Activated CD8-positive, alpha-beta memory T cell treated with anti-CD3 and anti-CD28 coated beads for 36 hours (primary cell): ENCODE measurements at regions not wholly inside any gene's neighbourhood (a gene's known extent, or its start where the extent isn't known, plus 50 kb on each side); places are given as distances from the start of the nearest gene placed in this dataset.

ENCODE experiments used
- CTCF ChIA-PET: fragments of 350-600 bp; sonication (Branson Sonifier 250); formaldehyde crosslinking; loops from one replicate; lab custom pipeline; 2021; ENCODE audit warnings: antibody characterized with exemption; lab: Charles Lee
- POLR2A ChIA-PET: fragments of 350-600 bp; sonication (Branson Sonifier 250); formaldehyde crosslinking; loops from one replicate; lab custom pipeline; 2021; ENCODE audit warnings: antibody characterized with exemption; lab: Charles Lee

- CTCF ChIA-PET = no interaction called here
Measured at GRCh38 chr4:89561048-89561447, 253.4 kb upstream of the GPRIN3 start.

GRCh38 chr4:89558147-89558546 is 250.5 kb upstream of the GPRIN3 start:
- POLR2A ChIA-PET = no interaction called here
- CTCF ChIA-PET = no interaction called here

More at GRCh38 chr4:89561048-89561447, 253.4 kb upstream of the GPRIN3 start:
- POLR2A ChIA-PET = no interaction called here

DNA sequence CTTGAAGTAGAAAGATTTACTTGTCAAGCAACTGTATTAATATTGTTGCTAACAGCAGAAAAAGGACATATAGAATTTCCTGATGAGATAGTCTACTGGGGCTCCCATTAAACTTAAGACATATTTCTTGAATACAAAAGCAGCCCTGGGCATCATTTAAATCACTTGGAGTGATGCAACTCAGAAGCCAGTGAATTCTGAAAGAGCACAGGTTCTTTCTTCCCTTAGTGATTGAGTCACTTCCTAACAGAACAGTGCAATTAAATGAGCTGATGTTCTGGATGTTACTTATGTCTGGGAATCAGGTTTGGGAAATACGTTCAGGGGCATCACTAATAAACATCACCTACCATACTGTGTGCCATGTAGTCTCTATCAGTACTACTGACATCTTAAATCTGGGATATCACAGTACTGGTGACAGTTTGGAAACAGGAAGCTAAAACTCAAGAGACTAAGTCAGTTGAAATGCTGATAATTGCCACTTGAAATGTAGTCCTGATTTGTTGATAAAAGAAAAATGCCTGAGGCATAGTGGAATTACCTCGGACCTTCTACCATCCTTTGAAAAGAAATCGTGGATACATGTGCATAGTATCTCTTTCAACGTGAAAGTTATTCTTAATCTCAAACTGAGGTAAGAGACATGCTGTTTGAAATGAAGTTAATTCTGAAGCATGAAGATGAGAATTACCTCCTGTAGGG is 249.2 kb upstream of the GPRIN3 start:
- CTCF ChIA-PET = no interaction called here
- POLR2A ChIA-PET = no interaction called here

DNA sequence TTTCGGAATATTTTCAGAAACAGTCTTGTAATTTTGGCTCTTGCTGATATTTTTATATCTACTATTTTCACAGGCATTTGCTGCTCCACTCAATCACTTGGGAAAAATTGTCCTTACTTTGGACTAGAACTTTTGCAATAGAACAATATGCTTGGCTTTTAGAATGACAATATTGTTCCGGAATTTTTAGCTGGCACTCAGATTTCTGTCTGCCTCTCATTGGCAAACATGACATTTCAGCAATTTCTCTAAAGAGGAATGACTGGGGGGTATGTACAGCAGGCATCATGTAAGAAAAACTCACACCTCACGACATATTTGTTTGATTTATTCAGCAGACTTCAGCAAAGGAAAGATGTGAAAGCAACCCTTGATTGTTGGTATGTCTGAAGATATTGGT is 243.6 kb upstream of the GPRIN3 start:
- ChIA-PET CTCF (no interaction called here), POLR2A (no interaction called here)

DNA sequence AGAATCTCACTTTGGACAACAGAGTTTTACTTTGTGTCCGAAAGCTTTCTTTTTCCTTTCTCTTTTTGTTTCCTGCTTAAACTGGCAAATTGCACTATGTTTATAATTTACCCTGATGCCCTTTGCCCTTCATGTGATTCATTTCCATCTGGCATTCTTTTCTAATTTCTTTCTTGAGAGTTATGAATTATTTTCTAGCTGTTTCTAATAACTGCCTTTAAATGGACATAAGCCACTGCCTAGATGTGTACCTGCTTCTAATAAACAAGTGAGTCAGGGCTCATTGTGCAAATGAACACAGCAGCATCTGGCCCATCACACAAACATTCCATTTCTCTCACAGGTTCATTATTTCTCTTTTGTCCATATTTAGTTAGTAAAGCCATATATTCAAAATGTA is 242.3 kb upstream of the GPRIN3 start:
- ChIA-PET CTCF (no interaction called here), POLR2A (no interaction called here)

GRCh38 chr4:89545315-89545714 is 237.7 kb upstream of the GPRIN3 start:
- ChIA-PET CTCF (no interaction called here), POLR2A (no interaction called here)

GRCh38 chr4:89541998-89542397 is 234.4 kb upstream of the GPRIN3 start:
- POLR2A ChIA-PET = no interaction called here
- CTCF ChIA-PET = no interaction called here

DNA sequence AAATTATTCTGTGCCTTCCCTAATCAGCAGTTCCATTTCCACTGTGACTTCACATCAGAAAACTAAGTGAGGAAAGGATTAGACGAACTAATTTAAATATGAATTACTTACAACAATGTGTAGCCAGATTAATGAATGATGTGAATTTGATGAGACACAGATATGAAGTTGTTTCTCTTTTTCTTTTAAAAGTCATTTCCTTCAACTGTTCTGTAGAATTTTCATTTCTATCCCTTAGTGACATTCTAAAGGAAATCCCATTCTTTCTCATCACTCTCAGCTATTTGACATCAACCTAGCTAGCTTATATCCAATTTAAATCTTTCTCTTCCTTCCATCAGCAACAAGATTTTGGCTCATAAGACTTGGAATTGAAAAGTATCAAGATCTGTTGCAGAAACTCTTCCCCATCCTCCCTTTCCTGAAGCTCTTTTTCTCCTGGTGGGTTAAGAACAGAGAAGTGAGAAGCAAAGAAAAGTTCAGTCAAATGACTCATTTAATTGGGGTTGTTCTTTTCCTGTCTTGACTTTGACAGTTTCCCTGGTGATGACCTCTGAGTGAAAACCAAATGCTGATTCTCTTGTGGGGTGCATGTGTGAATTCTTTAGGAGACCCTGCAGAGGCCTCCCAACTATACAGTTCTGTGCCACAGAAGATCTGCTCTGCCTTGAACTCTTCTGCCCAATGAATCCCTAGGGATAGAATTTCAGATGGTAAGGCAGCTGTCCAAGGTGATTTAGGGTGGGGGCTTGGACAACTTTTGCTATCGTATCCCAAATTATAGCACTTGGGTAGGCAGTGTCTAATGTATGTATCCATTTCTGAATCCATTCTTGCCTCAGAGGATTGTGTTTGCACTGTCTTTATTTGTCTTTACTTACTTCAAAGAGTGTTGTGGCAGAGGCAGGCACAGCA is 232.5 kb upstream of the GPRIN3 start:
- ChIA-PET POLR2A (no interaction called here), CTCF (no interaction called here)

DNA sequence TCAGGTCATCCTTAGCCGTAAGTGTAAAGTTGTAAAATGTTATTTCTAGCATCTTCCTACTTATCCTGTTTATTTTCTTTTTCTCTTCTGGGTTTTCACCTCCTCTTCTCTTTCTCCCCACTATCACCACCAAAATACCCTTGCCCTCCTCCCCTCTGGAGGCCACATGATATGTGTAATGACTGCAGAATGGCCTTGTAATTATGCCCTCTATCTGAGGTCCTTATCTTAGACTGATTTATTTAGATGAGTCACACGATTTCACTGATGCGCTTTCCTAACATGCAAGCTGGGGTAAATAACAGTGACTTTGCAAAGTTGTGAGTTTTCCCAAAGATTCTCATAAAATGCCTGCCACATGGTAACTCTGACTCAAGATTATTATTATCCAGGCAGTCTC is 231.8 kb upstream of the GPRIN3 start:
- ChIA-PET CTCF (no interaction called here), POLR2A (no interaction called here)

GRCh38 chr4:89538886-89539285 is 231.3 kb upstream of the GPRIN3 start:
- CTCF ChIA-PET = no interaction called here
- POLR2A ChIA-PET = no interaction called here

DNA sequence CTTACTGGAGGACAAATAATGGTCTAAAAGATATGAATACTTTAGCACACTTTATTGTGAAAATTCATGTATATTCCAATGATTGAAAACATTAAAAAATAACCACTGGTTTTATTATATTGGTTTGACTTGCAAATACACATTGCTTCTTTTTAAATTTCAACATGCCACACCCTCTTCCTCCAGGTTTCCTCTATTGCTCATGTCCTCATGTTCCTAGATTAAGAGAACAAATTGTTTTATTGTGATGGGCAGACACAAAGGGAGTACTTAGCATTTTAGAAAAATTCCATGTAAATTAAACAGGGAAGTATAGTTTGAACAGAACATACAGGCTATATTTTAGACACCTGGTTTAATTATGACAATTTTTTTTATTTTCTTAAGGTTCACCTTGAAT is 230.6 kb upstream of the GPRIN3 start:
- POLR2A ChIA-PET = no interaction called here
- CTCF ChIA-PET = no interaction called here

DNA sequence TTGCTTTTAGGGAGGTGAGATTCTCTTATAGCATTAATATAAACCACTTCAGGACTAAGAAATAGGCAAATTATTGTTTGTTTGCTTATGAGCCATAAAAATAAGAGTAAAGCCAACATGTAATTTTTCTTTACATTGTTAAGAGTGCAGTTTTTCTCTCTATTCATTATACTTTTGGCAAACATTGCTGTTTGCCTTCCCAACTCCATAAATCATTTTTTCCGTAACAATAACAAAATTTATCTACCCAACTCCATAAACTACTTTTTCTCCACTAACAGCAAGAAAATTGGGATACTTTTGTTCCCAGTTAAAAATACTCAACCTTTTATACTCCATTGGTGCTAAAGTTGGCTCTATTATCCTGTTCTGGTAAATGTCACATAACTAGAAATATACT is 229.7 kb upstream of the GPRIN3 start:
- CTCF ChIA-PET = no interaction called here
- POLR2A ChIA-PET = no interaction called here

DNA sequence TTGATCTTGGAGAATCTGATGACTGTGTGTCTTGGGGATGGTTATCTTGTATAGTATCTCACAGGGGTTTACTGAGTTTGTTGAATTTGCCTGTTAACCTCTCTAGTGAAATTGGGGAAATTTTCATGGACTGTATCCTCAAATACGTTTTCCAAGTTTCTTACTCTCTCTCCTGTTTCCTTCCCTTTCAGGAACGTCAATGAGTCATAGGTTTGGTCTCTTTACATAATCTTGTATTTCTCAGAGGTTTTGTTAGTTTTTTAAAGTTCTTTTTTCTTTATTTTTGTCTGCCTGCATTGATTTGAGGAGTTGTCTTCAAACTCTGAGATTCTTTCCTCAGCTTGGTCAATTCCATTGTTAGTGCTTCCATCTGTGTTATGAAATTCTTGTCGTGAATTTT is 227.7 kb upstream of the GPRIN3 start:
- POLR2A ChIA-PET = no interaction called here
- CTCF ChIA-PET = no interaction called here

DNA sequence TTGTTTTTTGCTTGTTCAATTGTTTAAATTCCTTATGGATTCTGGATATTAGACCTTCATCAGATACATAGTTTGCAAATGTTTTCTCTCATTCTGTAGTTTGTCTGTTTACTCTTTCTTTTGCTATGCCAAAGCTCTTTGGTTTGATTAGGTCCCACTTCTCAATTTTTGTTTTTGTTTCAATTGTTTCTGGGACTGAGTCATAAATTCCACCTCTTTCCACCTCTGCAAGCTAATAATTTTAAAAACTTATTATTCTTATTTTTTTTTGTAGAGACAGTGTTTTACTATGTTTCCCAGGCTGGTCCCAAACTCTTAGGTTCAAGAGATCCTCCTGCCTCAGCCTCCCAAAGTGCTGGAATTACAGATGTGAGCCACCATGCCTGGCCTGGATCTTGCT is 226.8 kb upstream of the GPRIN3 start:
- ChIA-PET POLR2A (no interaction called here), CTCF (no interaction called here)

DNA sequence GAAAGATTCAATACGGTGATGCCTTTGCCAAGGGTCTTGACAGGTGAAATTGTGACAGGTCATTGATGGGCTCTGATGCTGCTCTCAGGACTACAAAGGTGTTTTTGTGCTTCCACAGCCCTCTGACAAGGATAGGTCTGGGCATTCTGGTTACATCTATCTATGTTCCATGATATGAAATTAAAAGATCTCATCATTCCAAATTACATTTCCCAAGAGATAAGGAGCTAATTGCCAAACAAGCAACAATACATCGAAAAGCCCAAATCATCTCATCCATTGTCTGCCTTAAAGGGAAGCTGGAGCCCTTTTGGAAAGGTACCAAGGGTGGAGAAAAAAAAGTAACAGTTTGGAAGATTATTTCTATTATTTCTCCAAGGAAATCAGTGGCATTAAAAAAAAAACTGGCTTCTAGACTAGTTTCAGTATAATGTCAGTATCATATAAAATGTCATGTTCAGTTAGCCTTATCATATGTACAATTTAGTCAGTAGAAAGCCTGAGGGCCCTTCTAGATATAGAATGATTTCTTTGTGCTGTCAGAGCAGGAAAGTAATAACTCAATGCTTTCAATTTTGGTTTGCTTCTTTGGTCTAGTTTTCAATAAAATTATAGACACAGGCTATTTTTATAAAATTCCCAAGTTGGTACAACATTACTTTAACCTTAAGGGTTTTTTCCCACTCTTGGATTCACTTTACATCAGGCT is 224.5 kb upstream of the GPRIN3 start:
- ChIA-PET CTCF (no interaction called here), POLR2A (no interaction called here)

DNA sequence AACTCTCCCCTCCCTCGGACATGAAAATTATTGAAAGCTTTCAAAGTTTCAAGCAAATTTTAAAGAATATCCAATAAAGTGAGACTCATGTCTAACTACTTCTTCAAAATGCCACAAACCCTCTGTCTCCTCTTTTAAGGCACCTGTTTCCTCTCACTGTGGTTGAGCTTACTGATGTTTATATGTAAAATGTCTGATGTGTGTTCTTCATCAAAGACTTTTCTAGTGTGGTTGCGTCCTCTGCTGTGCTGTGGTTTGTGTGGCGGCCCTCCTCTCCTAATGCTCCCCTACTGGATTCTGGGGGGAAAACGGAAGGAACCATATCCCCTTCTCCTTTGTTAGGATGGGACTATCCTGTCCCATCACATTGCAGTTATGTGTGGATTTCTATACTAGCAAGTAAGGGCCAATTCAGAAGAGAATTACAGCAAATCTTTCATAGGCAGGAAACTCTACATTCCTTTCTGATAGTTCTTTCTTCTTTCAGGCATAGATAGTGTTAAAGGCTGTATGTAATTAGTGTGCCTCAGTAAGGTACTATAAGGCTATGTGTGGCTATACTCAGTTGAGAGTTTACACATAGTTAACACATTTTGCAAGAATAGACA is 221.0 kb upstream of the GPRIN3 start:
- ChIA-PET CTCF (interaction anchor here (0.7 kb wide), 1 partner anchor 171 kb away, joined by 3 read pairs; no protein-coding TSS in a partner anchor), POLR2A (no interaction called here)

- ChIA-PET POLR2A (no interaction called here), CTCF (no interaction called here)
Measured at GRCh38 chr4:89521826-89522225, 214.2 kb upstream of the GPRIN3 start.

GRCh38 chr4:89519771-89520320 is 212.2 kb upstream of the GPRIN3 start:
- ChIA-PET POLR2A (no interaction called here), CTCF (no interaction called here)

GRCh38 chr4:89518259-89518658 is 210.7 kb upstream of the GPRIN3 start:
- ChIA-PET CTCF (interaction anchor here (0.5 kb wide), 1 partner anchor 23 kb away, joined by 3 read pairs; no protein-coding TSS in a partner anchor), POLR2A (no interaction called here)

DNA sequence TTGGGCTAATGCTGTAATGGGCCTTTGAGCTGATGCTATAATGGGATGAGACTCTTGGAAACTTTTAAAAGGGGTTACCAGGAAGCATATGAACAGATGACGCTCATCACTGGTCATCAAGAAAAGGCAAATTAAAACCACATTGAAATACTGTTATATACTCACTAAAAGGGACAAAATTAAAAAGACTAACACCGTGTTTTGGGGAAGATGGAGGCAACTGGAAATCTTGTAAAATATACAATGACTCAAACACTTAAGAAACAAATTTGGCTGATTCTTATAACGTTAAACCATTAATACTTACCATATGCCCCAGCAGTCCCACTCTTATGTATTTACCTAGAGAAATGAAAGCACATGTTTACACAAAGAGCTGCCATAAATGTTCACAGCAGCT is 207.2 kb upstream of the GPRIN3 start:
- CTCF ChIA-PET = no interaction called here

More for the DNA sequence above, 207.2 kb upstream of the GPRIN3 start:
- POLR2A ChIA-PET = no interaction called here
